Activated T-cell treated with anti-CD3 and anti-CD28 coated beads for 4 hours (primary cell): ENCODE measurements at regions not wholly inside any gene's neighbourhood (a gene's known extent, or its start where the extent isn't known, plus 50 kb on each side); places are given as distances from the start of the nearest gene placed in this dataset.

ENCODE experiments used
- DNase-seq: peaks from one replicate; pipeline ENCODE4 v3.0.0-alpha.2; 2020

- DNase-seq, result no peak
Observed at GRCh38 chr11:82365351-82365750, 368.3 kb downstream of the FAM181B start.

DNA sequence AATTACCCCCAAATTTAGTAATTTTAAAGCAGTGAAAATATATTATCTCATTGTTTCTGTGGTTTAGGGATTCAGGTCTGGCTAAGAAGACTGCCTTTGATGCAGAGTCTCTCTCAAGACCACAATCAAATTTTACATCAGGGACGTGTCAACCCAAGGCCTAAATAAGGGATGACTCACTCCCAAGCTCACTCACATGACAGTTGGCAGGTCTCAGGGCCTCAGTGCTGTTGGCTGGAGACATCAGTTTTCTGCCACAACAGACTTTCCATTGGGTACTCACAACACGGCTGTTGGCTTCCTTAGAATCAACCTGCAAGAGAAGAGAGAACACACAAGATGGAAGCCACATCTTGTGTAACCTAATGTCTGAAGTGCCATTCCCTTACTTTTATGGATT lies 377.3 kb downstream of the FAM181B start:
- no peak for DNase-seq

DNA sequence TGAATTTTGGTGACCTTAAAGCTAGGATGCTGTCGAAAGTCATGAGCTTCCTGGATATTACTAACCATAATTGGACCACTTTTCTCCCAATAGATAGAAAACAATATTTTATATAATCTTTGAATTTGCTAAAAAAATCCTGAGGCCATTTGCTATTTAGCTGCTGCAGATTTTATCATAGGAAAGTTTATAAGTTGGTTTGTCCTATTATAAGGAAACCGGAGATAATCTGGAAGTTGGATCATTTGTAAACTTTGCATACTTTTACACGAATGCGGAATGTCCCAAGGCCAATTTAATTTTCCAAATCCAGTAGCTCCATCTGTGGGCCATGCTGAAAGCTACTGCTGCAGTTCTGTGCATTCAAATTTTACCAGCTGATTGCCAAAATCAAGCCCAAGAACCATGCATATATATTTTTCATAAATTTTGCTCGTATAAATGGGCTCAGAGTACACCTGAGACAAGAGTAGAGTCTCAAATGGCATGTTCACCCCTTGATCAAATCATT lies 378.3 kb downstream of the FAM181B start:
- DNase-seq, result no peak

DNA sequence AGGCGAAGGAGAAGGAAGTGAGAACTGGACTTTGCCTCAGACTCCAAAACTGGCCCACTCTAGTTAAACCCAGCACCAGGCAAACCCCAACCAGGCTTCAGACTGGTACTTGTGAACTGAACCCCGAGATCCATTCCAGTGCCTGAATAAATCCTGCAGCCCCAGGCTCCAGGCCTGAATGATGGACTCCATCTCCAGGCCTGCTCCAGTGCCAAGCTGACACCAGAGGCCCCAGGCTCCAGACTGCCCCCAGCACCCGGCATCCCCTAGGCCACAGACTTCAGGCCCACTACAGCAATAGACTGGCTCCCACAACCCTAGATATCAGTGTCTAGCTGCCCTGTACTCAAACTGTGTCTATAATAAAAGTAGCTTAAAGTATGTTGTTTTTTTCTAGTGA lies 406.8 kb downstream of the FAM181B start:
- DNase-seq, result no peak

GRCh38 chr11:82321206-82321605 lies 412.5 kb downstream of the FAM181B start:
- DNase-seq, result no peak

DNA sequence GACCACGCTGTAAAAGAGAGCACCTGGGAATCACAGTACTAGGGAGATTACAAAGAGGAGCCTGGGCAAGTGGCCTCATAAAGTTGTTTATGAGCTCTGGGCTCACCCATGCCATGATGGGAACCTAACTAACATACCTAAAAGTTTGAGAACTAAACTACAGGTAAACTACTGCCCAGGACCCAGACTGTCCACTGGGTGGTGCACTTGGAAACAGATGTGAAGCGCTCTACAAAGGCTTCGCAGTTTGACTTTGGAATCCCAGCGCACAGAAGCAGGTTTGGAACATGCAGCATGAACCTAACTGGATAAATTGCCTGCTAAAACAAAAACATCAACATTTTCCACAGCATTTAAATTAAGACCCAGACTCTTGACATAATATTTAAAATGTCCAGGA lies 418.6 kb downstream of the FAM181B start:
- no peak for DNase-seq

DNA sequence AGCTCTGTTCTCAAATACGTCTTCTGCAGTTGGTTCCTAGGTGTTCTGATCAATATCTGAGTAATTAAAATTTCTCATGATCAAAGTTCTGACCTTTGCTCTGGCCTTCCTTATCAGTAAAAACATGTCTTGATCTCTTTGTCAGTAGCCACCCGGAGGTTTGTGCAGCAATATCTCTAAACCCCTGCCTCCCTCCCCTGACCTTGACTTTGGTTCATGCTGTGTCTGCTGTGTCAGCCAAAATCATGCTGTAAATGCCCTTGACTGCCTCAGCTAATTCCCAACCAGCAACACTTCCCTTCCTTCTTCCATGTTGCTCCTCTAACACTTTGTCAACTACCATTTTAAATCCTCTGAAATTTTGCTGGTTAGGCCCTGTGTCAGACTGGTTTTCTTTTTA lies 424.7 kb downstream of the FAM181B start:
- no peak for DNase-seq

DNA sequence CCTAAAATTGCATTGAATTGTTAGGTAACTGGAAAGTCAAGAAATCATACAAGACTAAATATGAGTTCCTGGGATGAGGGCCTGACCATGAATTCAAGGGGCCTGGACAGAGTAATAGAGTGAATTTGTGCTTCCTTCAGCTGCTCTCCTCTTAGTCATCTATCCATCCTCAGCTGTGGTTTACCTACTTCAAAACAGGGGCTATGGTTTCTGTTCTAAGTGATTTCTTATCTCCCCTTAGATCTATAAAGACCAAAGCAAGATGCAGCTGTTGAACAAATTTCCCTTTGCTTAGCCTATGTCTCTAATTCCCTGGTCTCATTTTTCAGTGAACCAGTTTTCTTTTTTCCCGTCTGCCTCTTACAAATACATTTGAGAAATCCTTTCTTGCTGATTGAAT lies 428.5 kb downstream of the FAM181B start:
- DNase-seq, result no peak

DNA sequence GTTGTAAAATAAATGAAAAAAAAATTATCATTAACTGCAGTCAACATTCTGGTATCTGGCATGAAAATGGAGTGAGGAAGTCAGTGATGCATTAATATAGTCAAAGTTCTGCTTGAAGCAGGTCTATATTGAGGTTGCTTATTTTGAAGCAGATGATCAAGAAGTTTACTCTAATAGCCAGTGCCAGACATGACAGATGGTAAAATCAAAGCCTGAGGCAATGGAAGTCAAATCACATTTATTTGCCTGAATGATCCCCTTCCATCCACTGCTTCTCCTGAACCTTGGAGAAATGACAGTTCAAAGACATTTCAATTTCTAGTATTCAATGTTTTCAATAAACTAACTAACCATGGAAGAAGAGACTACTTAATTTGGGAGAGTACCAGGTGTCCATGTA lies 430.0 kb downstream of the FAM181B start:
- DNase-seq, result no peak

- no peak for DNase-seq
Observed at GRCh38 chr11:82288471-82288870, 445.2 kb downstream of the FAM181B start.

DNA sequence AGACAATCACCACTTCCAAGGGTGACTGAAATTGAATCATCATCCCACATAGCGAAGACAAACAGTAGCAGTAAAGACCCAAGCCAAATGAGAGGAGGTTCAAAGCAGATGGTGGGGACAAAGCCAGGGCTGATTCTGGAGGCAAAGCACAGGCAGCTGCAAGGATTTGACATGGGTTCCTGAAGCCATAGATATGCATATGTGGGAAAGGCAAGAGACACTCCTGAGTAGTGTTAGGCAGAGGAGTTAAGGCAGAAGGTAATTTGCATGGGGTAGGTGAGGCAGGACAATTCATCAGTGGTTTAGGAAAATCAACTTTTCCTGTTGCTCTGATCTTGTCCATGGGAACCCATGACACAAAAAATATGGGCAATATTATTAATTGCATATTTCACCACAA lies 462.8 kb downstream of the FAM181B start:
- DNase-seq, result no peak

GRCh38 chr11:82268627-82269026 lies 465.0 kb downstream of the FAM181B start:
- DNase-seq, result no peak

DNA sequence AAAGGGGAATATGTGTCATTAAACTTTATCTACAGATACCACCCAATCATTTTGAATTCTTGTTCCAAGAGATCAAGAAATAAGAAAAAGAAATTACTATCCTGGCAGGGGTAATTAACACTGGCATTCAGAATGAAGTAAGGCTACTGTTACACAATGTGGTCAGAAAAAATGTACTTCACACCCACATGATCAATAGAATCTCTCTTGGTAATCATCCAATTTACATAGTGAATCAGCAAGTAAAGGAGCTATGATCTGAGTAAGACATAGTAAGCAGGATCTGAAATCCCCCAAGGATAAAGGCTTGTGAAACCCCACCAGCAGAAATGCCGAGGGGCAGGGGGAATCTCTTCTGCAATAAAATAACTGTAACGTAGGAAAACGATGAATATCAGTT lies 466.5 kb downstream of the FAM181B start:
- DNase-seq, result no peak

GRCh38 chr11:82261367-82261766 lies 472.3 kb downstream of the FAM181B start:
- no peak for DNase-seq

- no peak for DNase-seq
Observed at GRCh38 chr11:82250047-82250446, 483.6 kb downstream of the FAM181B start.

GRCh38 chr11:82246926-82247325 lies 486.7 kb downstream of the FAM181B start:
- DNase-seq, result no peak

DNA sequence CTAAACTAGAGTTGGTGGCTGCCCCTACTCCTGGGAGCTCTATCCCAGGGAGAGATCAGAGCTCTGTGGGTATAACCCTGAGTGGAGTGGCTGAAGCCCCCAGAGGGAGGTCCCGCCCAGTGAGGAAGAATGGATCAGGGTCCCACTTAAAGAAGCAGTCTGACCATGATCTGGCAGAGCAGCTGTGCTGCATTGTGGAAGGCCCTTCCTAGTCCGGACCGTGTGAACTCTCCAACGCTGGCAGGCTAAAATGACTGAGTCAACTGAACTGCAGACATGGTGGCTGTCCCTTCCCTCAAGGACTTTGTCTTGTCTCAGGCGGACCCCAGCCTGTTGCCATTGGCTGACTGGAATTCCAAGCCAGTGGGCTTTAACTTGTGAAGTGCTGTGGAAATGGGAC lies 494.2 kb downstream of the FAM181B start:
- DNase-seq, result no peak

DNA sequence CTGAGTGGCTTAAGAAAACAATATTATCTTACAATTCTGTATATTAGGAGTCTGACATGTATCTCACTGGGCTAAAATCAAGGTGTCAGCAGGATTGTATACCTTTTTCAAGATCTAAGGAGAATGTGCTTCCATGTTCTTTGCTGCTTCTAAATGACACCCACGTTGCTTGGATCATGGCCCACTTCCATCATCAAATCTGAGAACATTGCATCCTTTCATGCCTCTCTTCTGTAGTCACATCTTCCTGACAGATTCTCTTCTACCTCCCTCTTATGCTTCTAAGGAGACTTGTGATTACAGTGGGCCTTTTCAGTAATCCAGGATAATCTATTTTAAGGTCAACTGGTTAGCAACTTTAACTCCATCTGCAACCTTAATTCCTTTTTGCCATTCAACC lies 499.4 kb downstream of the FAM181B start:
- DNase-seq, result no peak

DNA sequence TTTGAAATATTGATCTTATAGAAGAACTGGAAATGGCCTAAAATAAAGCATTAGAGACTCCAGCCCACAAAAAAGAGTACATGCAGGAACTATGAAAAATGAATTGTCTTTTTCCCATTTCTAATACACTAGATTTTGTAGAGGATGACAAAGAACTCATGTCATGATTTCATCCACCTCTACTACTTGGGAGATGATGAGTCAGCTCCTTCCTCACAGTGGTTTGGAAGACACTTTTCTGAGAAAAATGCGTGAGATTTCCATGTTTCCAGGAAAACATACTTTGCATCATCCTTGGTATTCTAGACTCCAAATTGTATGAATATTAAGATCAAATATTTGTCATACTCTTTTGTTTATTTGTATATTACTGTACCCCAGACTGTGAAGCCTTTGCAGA lies 500.5 kb downstream of the FAM181B start:
- DNase-seq, result no peak

GRCh38 chr11:82229341-82229740 lies 504.3 kb downstream of the FAM181B start:
- no peak for DNase-seq

GRCh38 chr11:82225930-82226329 lies 507.7 kb downstream of the FAM181B start:
- DNase-seq, result no peak

DNA sequence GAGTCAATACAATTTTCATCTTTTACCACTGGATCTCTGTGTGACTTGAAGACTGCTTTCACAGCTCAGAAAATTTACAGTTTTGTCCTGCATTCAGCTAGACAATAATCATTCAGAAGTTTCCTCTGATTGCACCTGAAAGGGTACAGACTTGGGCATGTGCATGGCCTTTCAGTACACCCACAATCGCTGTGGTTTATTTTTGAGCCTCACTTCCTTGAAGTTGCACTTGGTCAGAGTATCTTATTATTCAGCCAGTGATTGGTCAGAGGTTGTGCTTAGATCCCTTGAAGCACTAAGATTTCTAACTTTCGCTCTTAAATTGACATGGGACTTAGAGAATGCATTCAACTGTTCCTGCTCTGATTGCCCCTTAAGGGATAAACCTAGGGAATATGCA lies 508.2 kb downstream of the FAM181B start:
- no peak for DNase-seq

GRCh38 chr11:82216927-82217570 lies 516.6 kb downstream of the FAM181B start:
- no peak for DNase-seq

DNA sequence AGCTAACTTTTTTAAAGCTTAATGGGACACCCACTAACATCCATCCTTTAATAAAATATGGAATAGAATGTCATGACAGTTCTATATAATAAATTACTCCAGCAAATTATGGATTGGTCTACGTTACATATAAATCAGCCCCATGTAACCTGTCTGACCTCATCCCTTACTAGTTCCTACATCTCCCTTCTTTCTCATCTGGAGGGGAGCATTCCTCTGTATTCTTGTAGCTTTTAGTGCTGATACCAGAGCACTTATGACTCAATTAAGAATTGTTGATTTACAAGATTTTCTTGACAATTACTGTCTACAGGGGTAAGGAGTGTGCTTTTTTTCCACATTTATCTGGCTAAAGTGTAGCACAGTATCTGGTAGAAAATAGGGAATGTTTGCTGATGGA lies 523.7 kb downstream of the FAM181B start:
- DNase-seq, result no peak

DNA sequence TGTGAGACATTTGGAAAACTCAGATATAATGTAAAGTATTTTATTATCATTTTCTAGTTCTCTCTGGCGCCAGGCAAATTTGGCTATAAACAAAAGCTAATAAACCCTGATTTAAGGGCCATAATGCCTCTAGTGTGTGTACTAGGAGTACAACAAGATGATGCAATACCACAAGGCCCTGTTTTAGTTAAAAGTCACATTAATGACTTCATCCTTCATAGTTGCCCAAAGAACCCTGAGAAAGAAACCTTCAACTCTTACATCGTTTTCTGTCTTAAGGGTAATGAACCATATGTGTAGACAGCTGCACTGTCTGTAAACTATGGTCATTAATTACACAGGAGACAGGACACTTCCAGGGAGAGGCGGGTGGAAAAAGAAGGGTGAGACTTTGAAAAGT lies 538.4 kb downstream of the FAM181B start:
- DNase-seq, result no peak

GRCh38 chr11:82194521-82194920 lies 539.1 kb downstream of the FAM181B start:
- DNase-seq, result no peak
